ENCODE measurements at regions not wholly inside any gene's neighbourhood (a gene's known extent, or its start where the extent isn't known, plus 50 kb on each side); places are given as distances from the start of the nearest gene placed in this dataset.

- H3K4me2 ChIP-seq: no peak overlapping the region
- no peaks in the 10 kb centered on the region for H3K9me2 ChIP-seq
- POLR2A ChIA-PET: no interaction called here
- no peaks in the 10 kb centered on the region for H3F3A ChIP-seq (replicated peaks; ENCODE audit: insufficient read depth)
- CTCF ChIA-PET: interaction anchor here (1.1 to 2.1 kb wide), 2 partner anchors 11 to 190 kb away, joined by 3 to 6 read pairs; no protein-coding TSS in a partner anchor
- H3K27me3 ChIP-seq (ENCODE audit: insufficient read depth): no peaks in the 10 kb centered on the region
- H2AFZ ChIP-seq (ENCODE audit: low read depth): no peak overlapping the region
- no peak overlapping the region for H3K9ac ChIP-seq
- no peaks in the 10 kb centered on the region for H3K36me3 ChIP-seq (replicated peaks in 1 of 2; ENCODE audit: control insufficient read depth in 1 of 2, insufficient read depth in 2 of 2, low read length in 1 of 2)
- no peaks in the 10 kb centered on the region for H3K79me2 ChIP-seq (ENCODE audit: insufficient read depth)
- no peak overlapping the region for H3K4me3 ChIP-seq (ENCODE audit: low read depth in 2 of 2, low read length in 1 of 2)
- no peaks in the 10 kb centered on the region for H4K20me1 ChIP-seq (ENCODE audit: insufficient read depth)
- DNase-seq: no peak
- H3K4me1 ChIP-seq (ENCODE audit: control insufficient read depth in 1 of 2, insufficient read depth in 2 of 2, low read depth in 1 of 2, low read length in 1 of 2): peaks cover 0 to 10% of the 10 kb centered on the region in 2 experiments; a peak in 2 of 4 replicates
- no peak for TF ChIP-seq EP300 (IDR thresholded peaks at IDR 0.05; ENCODE audit: borderline replicate concordance in 1 of 2, low read depth in 1 of 2, low read length in 1 of 2)
- TF ChIP-seq ELF1 (IDR thresholded peaks at IDR 0.05): no peak
- no peak for TF ChIP-seq FOXM1 (IDR thresholded peaks at IDR 0.05; ENCODE audit: low read depth)
- TF ChIP-seq POLR2AphosphoS5 (IDR thresholded peaks at IDR 0.05; ENCODE audit: low read depth, low read length): no peak
- no peak for TF ChIP-seq FOXJ3 (CRISPR knock-in tag; IDR thresholded peaks at IDR 0.05)
- no peak for TF ChIP-seq EZH2phosphoT487 (IDR thresholded peaks at IDR 0.05; ENCODE audit: borderline replicate concordance, low read depth)
- TF ChIP-seq GATA2 (CRISPR knock-in tag; IDR thresholded peaks at IDR 0.05): no peak
- TF ChIP-seq USF2 (IDR thresholded peaks at IDR 0.05; ENCODE audit: borderline replicate concordance, low read depth, low read length): no peak
- no peak for TF ChIP-seq NRF1 (IDR thresholded peaks at IDR 0.05; ENCODE audit: low read depth, low read length)
- no peak for TF ChIP-seq FOSL2 (IDR thresholded peaks at IDR 0.05; ENCODE audit: borderline replicate concordance, low read depth)
- TF ChIP-seq SMC3 (IDR thresholded peaks at IDR 0.05; ENCODE audit: low read depth, low read length): no peak
- TF ChIP-seq USF1 (IDR thresholded peaks at IDR 0.05; ENCODE audit: borderline replicate concordance, low read depth): no peak
- no peak for TF ChIP-seq TAF1 (IDR thresholded peaks at IDR 0.05; ENCODE audit: borderline replicate concordance, low read depth, low read length)
- TF ChIP-seq RFX5 (IDR thresholded peaks at IDR 0.05; ENCODE audit: low read length): no peak
- TF ChIP-seq RCOR1 (IDR thresholded peaks at IDR 0.05; ENCODE audit: low read length): no peak
- TF ChIP-seq GABPA (IDR thresholded peaks at IDR 0.05; ENCODE audit: low read depth): no peak
- no peak for TF ChIP-seq CHD2 (IDR thresholded peaks at IDR 0.05; ENCODE audit: low read length, partially characterized antibody)
- TF ChIP-seq MAX (IDR thresholded peaks at IDR 0.05; ENCODE audit: low read depth): no peak
- no peak for TF ChIP-seq TCF12 (IDR thresholded peaks at IDR 0.05)
- WGBS (ENCODE audit: low lambda C conversion rate): 81% methylated on average over 13 of the region's 13 CpGs
- H3K27ac ChIP-seq (ENCODE audit: low read depth in 2 of 2, low read length in 1 of 2): peak overlapping the region in 1 of 2 experiments; percentile 86; a peak in 2 of 4 replicates
- no peaks in the 10 kb centered on the region for H3K9me3 ChIP-seq
Measured at GRCh38 chr4:155593793-155594192, 72.9 kb upstream of the GUCY1A1 start.
